IMR-90 (cell line): ENCODE measurements at regions not wholly inside any gene's neighbourhood (a gene's known extent, or its start where the extent isn't known, plus 50 kb on each side); places are given as distances from the start of the nearest gene placed in this dataset.

Experiments used
- ATAC-seq: fragments of 200-7000 bp; cut with Tn5 transposase; 2 replicates; pipeline ENCODE4 v1.9.1; 2020; ENCODE audit warnings: low read depth, mild to moderate bottlenecking, moderate library complexity
- BruUV-seq: library from RNA; stranded (reverse); fragments of 400-500 nt; replicated peaks from 2 replicates; lab custom pipeline; 2021; lab: Mats Ljungman, UMichigan
- CTCF ChIA-PET: fragments of 300-600 bp; formaldehyde crosslinking; extraction: SDS; loops from one replicate; lab custom pipeline; 2021; ENCODE audit warnings: antibody characterized with exemption; lab: Yijun Ruan, JAX
- POLR2A ChIA-PET: fragments of 300-600 bp; sonication (Branson Sonifier 250); formaldehyde crosslinking; loops from one replicate; lab custom pipeline; 2022; ENCODE audit warnings: antibody characterized with exemption; ENCODE audit not compliant: unreplicated experiment; lab: Charles Lee
- DNase-seq: peaks from one replicate; pipeline ENCODE4 v3.0.0; 2013
- H2AFZ ChIP-seq: replicated peaks from 2 replicates; pipeline ENCODE3; 2013; ENCODE audit warnings: low read length, mild to moderate bottlenecking; ENCODE audit not compliant: poor library complexity
- H2AK5ac ChIP-seq: 2 replicates; pipeline ENCODE4 v1.6.1; 2013; ENCODE audit warnings: low read depth, low read length, inconsistent platforms
- H2AK9ac ChIP-seq: replicated peaks from 2 replicates; pipeline ENCODE3; 2013; ENCODE audit warnings: mild to moderate bottlenecking, low read depth, low read length, moderate library complexity; ENCODE audit not compliant: poor library complexity
- H2BK120ac ChIP-seq: 2 replicates; pipeline ENCODE4 v1.6.1; 2013; ENCODE audit warnings: low read depth, low read length, inconsistent platforms
- H2BK15ac ChIP-seq: 3 replicates; pipeline ENCODE4 v1.6.1; 2013; ENCODE audit warnings: low read depth, low read length, inconsistent platforms
- H2BK20ac ChIP-seq: 2 replicates; pipeline ENCODE4 v1.6.1; 2013; ENCODE audit warnings: low read depth, mild to moderate bottlenecking, inconsistent platforms, low read length, moderate library complexity
- H2BK5ac ChIP-seq: 2 replicates; pipeline ENCODE4 v1.6.1; 2013; ENCODE audit warnings: mild to moderate bottlenecking, low read depth, low read length, inconsistent platforms; ENCODE audit not compliant: poor library complexity, severe bottlenecking
- H3K14ac ChIP-seq: replicated peaks from 2 replicates; pipeline ENCODE4 v1.6.1; 2013; ENCODE audit warnings: low read depth, low read length, inconsistent platforms
- H3K18ac ChIP-seq: 2 replicates; pipeline ENCODE4 v1.6.1; 2013; ENCODE audit warnings: low read depth, low read length, control low read depth
- H3K23ac ChIP-seq: 2 replicates; pipeline ENCODE4 v1.6.1; 2013; ENCODE audit warnings: low read depth, low read length, inconsistent platforms
- H3K27ac ChIP-seq: 2 replicates; pipeline ENCODE4 v1.5.1; 2013; ENCODE audit warnings: mild to moderate bottlenecking, control low read depth, low read length; ENCODE audit not compliant: insufficient read depth
- H3K27me3 ChIP-seq: 2 replicates; pipeline ENCODE4 v1.6.1; 2013; ENCODE audit warnings: low read length; ENCODE audit not compliant: control insufficient read depth, insufficient read depth
- H3K36me3 ChIP-seq: 2 replicates; pipeline ENCODE4 v1.6.1; 2013; ENCODE audit warnings: low read length, mixed read lengths; ENCODE audit not compliant: control insufficient read depth, insufficient read depth
- H3K4ac ChIP-seq: 2 replicates; pipeline ENCODE4 v1.6.1; 2013; ENCODE audit warnings: low read depth, low read length, inconsistent platforms
- H3K4me1 ChIP-seq: 2 replicates; pipeline ENCODE4 v1.6.1; 2013; ENCODE audit warnings: low read length, mixed read lengths; ENCODE audit not compliant: control insufficient read depth, insufficient read depth
- H3K4me2 ChIP-seq: 2 replicates; pipeline ENCODE4 v1.6.1; 2013; ENCODE audit warnings: low read depth, mild to moderate bottlenecking, control low read depth, low read length, moderate library complexity
- H3K4me3 ChIP-seq: 2 replicates; pipeline ENCODE4 v1.5.1; 2013; ENCODE audit warnings: low read depth, mild to moderate bottlenecking, control low read depth, low read length, moderate library complexity; ENCODE audit not compliant: insufficient read depth
- H3K56ac ChIP-seq: 2 replicates; pipeline ENCODE4 v1.6.1; 2013; ENCODE audit warnings: low read length, inconsistent platforms; ENCODE audit not compliant: insufficient read depth; ENCODE audit errors: extremely low read depth
- H3K79me1 ChIP-seq, 2 experiments: 2 replicates each; pipeline ENCODE4 v1.6.1; 2013; ENCODE audit warnings: low read length in 2 of 2, inconsistent platforms in 1 of 2, low read depth in 1 of 2
- H3K9ac ChIP-seq: 2 replicates; pipeline ENCODE4 v1.6.1; 2013; ENCODE audit warnings: low read depth, low read length, control low read depth
- H3K9me1 ChIP-seq: 2 replicates; pipeline ENCODE4 v1.6.1; 2013; ENCODE audit warnings: low read length, inconsistent platforms; ENCODE audit not compliant: insufficient read depth
- H3K9me3 ChIP-seq: 2 replicates; pipeline ENCODE4 v1.6.1; 2013; ENCODE audit warnings: low read length; ENCODE audit not compliant: control insufficient read depth, insufficient read depth
- H4K20me1 ChIP-seq: 2 replicates; pipeline ENCODE4 v1.6.1; 2013; ENCODE audit warnings: low read length, inconsistent platforms; ENCODE audit not compliant: insufficient read depth
- H4K5ac ChIP-seq: 2 replicates; pipeline ENCODE4 v1.6.1; 2013; ENCODE audit warnings: mild to moderate bottlenecking, low read depth, low read length, control low read depth
- H4K8ac ChIP-seq, 2 experiments: 2 replicates each; pipeline ENCODE4 v1.6.1; 2013; ENCODE audit warnings: low read depth in 2 of 2, low read length in 2 of 2, control low read depth in 1 of 2, inconsistent platforms in 1 of 2
- H4K91ac ChIP-seq: 2 replicates; pipeline ENCODE4 v1.6.1; 2013; ENCODE audit warnings: low read depth, low read length, inconsistent platforms; ENCODE audit not compliant: insufficient read depth
- BHLHE40 ChIP-seq: fragments of 150-350 bp; IDR thresholded peaks from 2 replicates; pipeline ENCODE4 v1.6.1; 2016; ENCODE audit warnings: mild to moderate bottlenecking, low read depth, low read length
- CEBPB ChIP-seq: IDR thresholded peaks from 2 replicates; pipeline ENCODE4 v1.6.1; 2012; ENCODE audit warnings: low read depth, low read length, improper control_type of control experiment
- CHD1 ChIP-seq: IDR thresholded peaks from 2 replicates; pipeline ENCODE4 v1.6.1; 2012; ENCODE audit warnings: low read depth, low read length, improper control_type of control experiment
- ELK1 ChIP-seq: fragments of 150-350 bp; IDR thresholded peaks from 2 replicates; pipeline ENCODE4 v1.6.1; 2016; ENCODE audit warnings: low read depth, mild to moderate bottlenecking, low read length, moderate library complexity, borderline replicate concordance
- FOS ChIP-seq: fragments of 150-350 bp; IDR thresholded peaks from 2 replicates; pipeline ENCODE4 v1.6.1; 2016; ENCODE audit warnings: low read depth, low read length
- MAFK ChIP-seq: IDR thresholded peaks from 2 replicates; pipeline ENCODE4 v1.6.1; 2012; ENCODE audit warnings: low read depth, low read length, improper control_type of control experiment
- MAZ ChIP-seq: IDR thresholded peaks from 2 replicates; pipeline ENCODE4 v1.6.1; 2012; ENCODE audit warnings: low read depth, mild to moderate bottlenecking, low read length, improper control_type of control experiment, moderate library complexity, borderline replicate concordance
- MXI1 ChIP-seq: IDR thresholded peaks from 2 replicates; pipeline ENCODE4 v1.6.1; 2012; ENCODE audit warnings: low read depth, mild to moderate bottlenecking, low read length, moderate library complexity, borderline replicate concordance
- NFE2L2 ChIP-seq: fragments of 150-350 bp; IDR thresholded peaks from 2 replicates; pipeline ENCODE4 v1.6.1; 2016; ENCODE audit warnings: low read depth, mild to moderate bottlenecking, low read length
- POLR2A ChIP-seq: IDR thresholded peaks from 2 replicates; pipeline ENCODE4 v1.6.1; 2012; ENCODE audit warnings: mild to moderate bottlenecking, low read depth, low read length
- RAD21 ChIP-seq: IDR thresholded peaks from 2 replicates; pipeline ENCODE4 v1.6.1; 2012; ENCODE audit warnings: low read length, improper control_type of control experiment
- RCOR1 ChIP-seq: IDR thresholded peaks from 2 replicates; pipeline ENCODE4 v1.6.1; 2012; ENCODE audit warnings: mild to moderate bottlenecking, low read length, improper control_type of control experiment; ENCODE audit not compliant: insufficient replicate concordance
- RFX5 ChIP-seq: IDR thresholded peaks from 2 replicates; pipeline ENCODE4 v1.8.0; 2012; ENCODE audit warnings: low read depth, mild to moderate bottlenecking, low read length, moderate library complexity
- SMC3 ChIP-seq: fragments of 150-350 bp; IDR thresholded peaks from 2 replicates; pipeline ENCODE4 v1.6.1; 2016; ENCODE audit warnings: low read depth, mild to moderate bottlenecking, antibody characterized with exemption, low read length, moderate library complexity
- WGBS, 2 experiments: methylation state at CpG; one replicate each; pipeline versions ENCODE4 v1.1.5 to v1.1.7; 2013; ENCODE audit warnings: missing lambda C conversion rate in 2 of 2; ENCODE audit not compliant: insufficient read length in 1 of 2; ENCODE audit errors: extremely low coverage in 2 of 2; 5-methylcytosine and 5-hydroxymethylcytosine counted together
- dilution Hi-C: fragments of 300-500 bp; cut with HindIII; formaldehyde crosslinking; loops from one replicate; pipeline ENCODE4 v1.14.3; 2018; ENCODE audit warnings: low sequenced_read_pairs; ENCODE audit not compliant: unreplicated experiment
- in situ Hi-C: fragments of 300-500 bp; cut with MboI; formaldehyde crosslinking; loops from 3 replicates; pipeline ENCODE4 v1.14.3; 2019; ENCODE audit warnings: low sequenced_read_pairs, inconsistent platforms, mixed read lengths
- intact Hi-C: fragments of 100-400 bp; cut with micrococcal nuclease; formaldehyde crosslinking; loops from 2 replicates; pipeline ENCODE4 v1.10.0; 2022
- TF ChIP-seq, protein P1 (sequence below): conservative IDR thresholded peaks from 2 replicates; pipeline ENCODE4 v1.5.1; 2012; ENCODE audit warnings: mild to moderate bottlenecking, low read depth, low read length, improper control_type of control experiment
- TF ChIP-seq, protein P2 (sequence below): fragments of 150-350 bp; IDR thresholded peaks from 2 replicates; pipeline ENCODE4 v1.6.1; 2017; ENCODE audit warnings: mild to moderate bottlenecking, antibody characterized with exemption, low read length, low read depth

DNA sequence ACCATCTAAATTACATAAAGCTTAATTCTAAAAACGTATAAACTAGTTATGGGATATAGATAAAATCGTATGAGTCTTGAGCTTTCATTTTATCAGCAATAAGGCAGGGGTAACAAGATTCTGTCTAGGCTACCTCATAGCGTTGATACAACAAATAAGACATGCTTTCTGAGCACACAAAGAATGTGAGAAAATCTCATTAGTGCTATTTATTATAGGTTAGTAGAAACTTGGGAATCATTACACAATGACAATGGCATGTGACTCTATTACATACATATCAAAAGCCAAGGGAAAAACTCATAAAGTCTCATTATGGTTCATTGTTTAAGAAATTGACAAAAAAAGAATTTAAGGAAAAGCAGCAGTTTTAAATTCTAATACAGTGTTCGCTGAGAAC lies 448.6 kb downstream of the PLK2 start:
- Histone ChIP-seq H4K20me1 (no peaks in the 10 kb centered on the region), H2BK20ac (no peak overlapping the region), H2AK5ac (no peak overlapping the region), H2BK15ac (no peak overlapping the region), H4K91ac (no peak overlapping the region), H2AK9ac (no peak overlapping the region), H3K27ac (no peak overlapping the region), H3K9ac (no peak overlapping the region), H3K4me1 (no peaks in the 10 kb centered on the region), H4K5ac (no peak overlapping the region), H4K8ac (no peak overlapping the region), H3K36me3 (no peaks in the 10 kb centered on the region), H3K4me3 (no peak overlapping the region), H3K23ac (no peak overlapping the region), H2BK120ac (no peak overlapping the region), H3K18ac (no peak overlapping the region), H3K56ac (no peak overlapping the region), H3K79me1 (no peaks in the 10 kb centered on the region), H3K14ac (no peak overlapping the region), H3K27me3 (no peaks in the 10 kb centered on the region), H2BK5ac (no peak overlapping the region), H2AFZ (no peak overlapping the region), H3K9me1 (no peaks in the 10 kb centered on the region), H3K4ac (no peak overlapping the region), H3K4me2 (no peak overlapping the region), H3K9me3 (no peaks in the 10 kb centered on the region)
- dilution Hi-C loops (no loop called here), in situ Hi-C loops (no loop called here), intact Hi-C loops (no loop called here)
- ATAC-seq (no peak), DNase-seq (no peak)
- ChIA-PET CTCF (no interaction called here), POLR2A (no interaction called here)
- no TSS peak for BruUV-seq
- WGBS, 2 experiments: no CpG with 5 or more reads among the region's 4 CpGs
- no peak for TF ChIP-seq CHD1
- TF ChIP-seq MAZ: no peak
- TF ChIP-seq, protein P1, sequence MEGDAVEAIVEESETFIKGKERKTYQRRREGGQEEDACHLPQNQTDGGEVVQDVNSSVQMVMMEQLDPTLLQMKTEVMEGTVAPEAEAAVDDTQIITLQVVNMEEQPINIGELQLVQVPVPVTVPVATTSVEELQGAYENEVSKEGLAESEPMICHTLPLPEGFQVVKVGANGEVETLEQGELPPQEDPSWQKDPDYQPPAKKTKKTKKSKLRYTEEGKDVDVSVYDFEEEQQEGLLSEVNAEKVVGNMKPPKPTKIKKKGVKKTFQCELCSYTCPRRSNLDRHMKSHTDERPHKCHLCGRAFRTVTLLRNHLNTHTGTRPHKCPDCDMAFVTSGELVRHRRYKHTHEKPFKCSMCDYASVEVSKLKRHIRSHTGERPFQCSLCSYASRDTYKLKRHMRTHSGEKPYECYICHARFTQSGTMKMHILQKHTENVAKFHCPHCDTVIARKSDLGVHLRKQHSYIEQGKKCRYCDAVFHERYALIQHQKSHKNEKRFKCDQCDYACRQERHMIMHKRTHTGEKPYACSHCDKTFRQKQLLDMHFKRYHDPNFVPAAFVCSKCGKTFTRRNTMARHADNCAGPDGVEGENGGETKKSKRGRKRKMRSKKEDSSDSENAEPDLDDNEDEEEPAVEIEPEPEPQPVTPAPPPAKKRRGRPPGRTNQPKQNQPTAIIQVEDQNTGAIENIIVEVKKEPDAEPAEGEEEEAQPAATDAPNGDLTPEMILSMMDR: no peak
- no peak for TF ChIP-seq CEBPB
- no peak for TF ChIP-seq MXI1
- TF ChIP-seq POLR2A: no peak
- TF ChIP-seq FOS: no peak
- no peak for TF ChIP-seq RCOR1
- no peak for TF ChIP-seq MAFK
- TF ChIP-seq RFX5: no peak
- no peak for TF ChIP-seq BHLHE40
- no peak for TF ChIP-seq NFE2L2
- no peak for TF ChIP-seq RAD21
- TF ChIP-seq, protein P2, sequence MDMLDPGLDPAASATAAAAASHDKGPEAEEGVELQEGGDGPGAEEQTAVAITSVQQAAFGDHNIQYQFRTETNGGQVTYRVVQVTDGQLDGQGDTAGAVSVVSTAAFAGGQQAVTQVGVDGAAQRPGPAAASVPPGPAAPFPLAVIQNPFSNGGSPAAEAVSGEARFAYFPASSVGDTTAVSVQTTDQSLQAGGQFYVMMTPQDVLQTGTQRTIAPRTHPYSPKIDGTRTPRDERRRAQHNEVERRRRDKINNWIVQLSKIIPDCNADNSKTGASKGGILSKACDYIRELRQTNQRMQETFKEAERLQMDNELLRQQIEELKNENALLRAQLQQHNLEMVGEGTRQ: no peak
- no peak for TF ChIP-seq ELK1
- no peak for TF ChIP-seq SMC3
